Subcutaneous abdominal adipose tissue (tissue), 5 donors: ENCODE measurements at regions not wholly inside any gene's neighbourhood (a gene's known extent, or its start where the extent isn't known, plus 50 kb on each side); places are given as distances from the start of the nearest gene placed in this dataset.
"Not testable (repeated sequence)": the region's sequence is repeated elsewhere in the genome, so short reads cannot be mapped to it uniquely, and the experiment has no call there.

ENCODE experiments used
- H3K27ac ChIP-seq: one replicate; pipeline ENCODE4 v1.7.0; 2013; ENCODE audit warnings: low read depth, mild to moderate bottlenecking, inconsistent platforms, low read length, moderate library complexity
- H3K27me3 ChIP-seq, 5 donors: one replicate each; pipeline ENCODE4 v1.7.0; 2013; ENCODE audit warnings: low read length in 5 of 5, inconsistent platforms in 1 of 5; ENCODE audit not compliant: control insufficient read depth in 5 of 5, insufficient read depth in 4 of 5
- H3K36me3 ChIP-seq, 5 donors: one replicate each; pipeline ENCODE4 v1.7.0; 2013; ENCODE audit warnings: low read length in 5 of 5; ENCODE audit not compliant: control insufficient read depth in 5 of 5, insufficient read depth in 5 of 5
- H3K4me1 ChIP-seq, 5 donors: one replicate each; pipeline ENCODE4 v1.7.0; 2013; ENCODE audit warnings: low read length in 5 of 5, mild to moderate bottlenecking in 3 of 5, moderate library complexity in 1 of 5; ENCODE audit not compliant: control insufficient read depth in 5 of 5, insufficient read depth in 5 of 5
- H3K4me3 ChIP-seq, 5 donors: one replicate each; pipeline ENCODE4 v1.7.0; 2013; ENCODE audit warnings: low read length in 5 of 5, low read depth in 1 of 5
- H3K9ac ChIP-seq, 5 donors: one replicate each; pipeline ENCODE4 v1.7.0; 2013; ENCODE audit warnings: low read length in 5 of 5, mild to moderate bottlenecking in 4 of 5, moderate library complexity in 3 of 5
- H3K9me3 ChIP-seq, 5 donors: one replicate each; pipeline ENCODE4 v1.7.0; 2013; ENCODE audit warnings: low read length in 5 of 5; ENCODE audit not compliant: control insufficient read depth in 5 of 5
- donor health status: healthy.
- donor health status: healthy.
- donor health status: healthy.
- donor health status: healthy.
- donor health status: healthy.

DNA sequence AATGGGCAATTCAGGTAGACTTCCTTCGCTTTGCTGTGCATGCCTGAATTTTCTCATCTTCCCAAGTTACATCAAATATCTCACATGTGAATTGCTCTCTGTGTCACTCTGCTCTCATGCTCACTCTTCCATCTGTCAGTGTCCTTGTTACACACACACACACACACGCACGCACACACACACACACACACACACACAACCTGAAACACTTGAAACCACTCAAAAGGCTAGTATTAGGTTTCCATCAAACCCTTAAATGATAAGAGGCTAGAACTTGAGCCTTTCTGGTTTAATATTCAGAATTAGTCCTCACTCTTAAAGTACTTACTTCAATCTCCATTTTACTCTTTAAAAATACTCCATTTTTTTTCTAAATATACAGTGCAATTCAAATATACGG is 282.4 kb downstream of the C11orf87 start:
- no peak overlapping the region for H3K27ac ChIP-seq
- H3K4me1 ChIP-seq, result peaks cover 0 to 3% (median 0%) of the 10 kb centered on the region in 5 donors
- H3K9me3 ChIP-seq, result peaks cover 0 to 4% (median 0%) of the 10 kb centered on the region in 5 donors
- H3K4me3 ChIP-seq, result no peak overlapping the region
- H3K9ac ChIP-seq, result no peak overlapping the region
- H3K36me3 ChIP-seq, result no peaks in the 10 kb centered on the region
- no peaks in the 10 kb centered on the region for H3K27me3 ChIP-seq

DNA sequence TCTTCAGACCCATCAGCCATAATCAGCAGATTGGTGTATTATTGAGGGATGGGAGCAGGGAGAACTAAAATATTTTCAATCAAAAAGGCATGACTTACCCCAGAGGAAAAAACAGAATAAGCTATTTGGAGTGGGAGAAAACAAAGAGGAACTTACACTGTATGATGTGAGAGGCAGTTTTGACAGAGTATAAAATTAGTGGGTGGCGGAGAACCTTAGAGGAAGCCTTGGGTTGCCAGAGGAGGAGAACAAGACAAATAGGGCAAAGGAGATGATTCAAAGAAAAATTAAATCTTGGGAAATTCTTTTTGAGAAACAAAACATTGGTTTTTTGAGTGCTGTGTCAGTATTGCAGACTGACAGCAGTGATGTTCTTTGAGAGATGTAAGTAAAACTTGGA is 285.0 kb downstream of the C11orf87 start:
- Histone ChIP-seq H3K36me3 (no peaks in the 10 kb centered on the region), H3K4me1 (peaks cover 0 to 3% (median 0%) of the 10 kb centered on the region in 5 donors), H3K27me3 (no peaks in the 10 kb centered on the region), H3K9me3 (no peaks in the 10 kb centered on the region), H3K9ac (no peak overlapping the region), H3K4me3 (no peak overlapping the region), H3K27ac (no peak overlapping the region)

DNA sequence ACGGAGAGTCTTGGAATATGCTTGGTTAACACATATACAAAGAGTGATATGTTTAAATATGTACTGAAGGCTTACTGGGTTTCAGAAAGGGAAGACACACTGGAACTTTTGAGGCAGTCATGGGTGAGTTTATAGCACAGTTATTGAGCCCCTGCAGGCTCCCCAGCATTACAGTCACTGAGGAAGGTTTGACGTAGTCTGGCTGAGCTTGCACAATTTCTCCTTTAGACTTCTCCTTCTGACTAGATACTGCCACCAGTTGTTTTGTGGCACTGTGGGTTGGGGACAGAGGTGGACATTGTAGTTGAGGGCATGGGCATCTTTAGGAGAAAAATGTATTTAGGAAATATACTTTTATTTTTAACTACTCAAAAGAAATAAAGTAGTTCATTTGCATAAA is 285.4 kb downstream of the C11orf87 start:
- peaks cover 0 to 3% (median 0%) of the 10 kb centered on the region in 5 donors for H3K4me1 ChIP-seq
- no peaks in the 10 kb centered on the region for H3K9me3 ChIP-seq
- H3K4me3 ChIP-seq, result no peak overlapping the region
- no peak overlapping the region for H3K27ac ChIP-seq
- H3K9ac ChIP-seq, result no peak overlapping the region
- H3K27me3 ChIP-seq, result no peaks in the 10 kb centered on the region
- H3K36me3 ChIP-seq, result no peaks in the 10 kb centered on the region

DNA sequence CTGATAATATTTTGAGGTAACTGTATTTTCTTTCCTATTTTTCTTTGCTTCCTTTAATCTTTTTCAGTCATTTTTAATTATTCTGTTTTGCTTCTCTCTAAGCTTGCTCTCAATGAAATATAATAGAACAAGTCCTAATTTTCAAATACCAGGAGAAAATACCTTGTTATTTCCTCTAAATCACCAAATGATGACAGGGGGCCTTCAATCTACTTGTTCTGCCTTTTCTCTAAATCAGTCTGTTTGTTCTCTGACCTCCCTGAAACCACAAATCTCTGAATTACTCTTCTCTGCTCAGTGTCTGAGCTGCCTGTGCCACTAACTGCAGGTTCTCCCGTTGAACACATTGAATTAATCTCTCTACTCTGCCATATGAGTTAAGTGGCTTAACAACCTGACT is 286.2 kb downstream of the C11orf87 start:
- H3K27me3 ChIP-seq, result no peaks in the 10 kb centered on the region

DNA sequence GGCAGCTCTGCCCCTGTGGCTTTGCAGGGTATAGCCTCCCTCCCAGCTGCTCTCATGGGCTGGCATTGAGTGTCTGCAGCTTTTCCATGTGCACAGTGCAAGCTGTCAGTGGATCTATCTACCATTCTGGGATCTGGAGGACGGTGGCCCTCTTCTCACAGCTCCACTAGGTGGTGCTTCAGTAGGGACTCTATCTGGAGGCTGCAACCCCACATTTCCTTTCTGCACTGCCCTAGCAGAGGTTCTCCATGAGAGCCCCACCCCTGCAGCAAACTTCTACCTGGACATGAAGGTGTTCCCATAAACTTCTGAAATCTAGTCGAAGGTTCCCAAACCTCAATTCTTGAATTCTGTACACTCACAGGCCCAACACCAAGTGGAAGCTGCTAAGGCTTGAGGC is 292.5 kb downstream of the C11orf87 start:
- H3K27me3 ChIP-seq, H3K4me3 ChIP-seq, H3K27ac ChIP-seq, H3K9ac ChIP-seq, H3K4me1 ChIP-seq, H3K36me3 ChIP-seq: not testable (repeated sequence)
- peaks cover 0 to 19% (median 4%) of the 10 kb centered on the region in 5 donors for H3K9me3 ChIP-seq

More for the DNA sequence above, 286.2 kb downstream of the C11orf87 start:
- H3K9me3 ChIP-seq, result no peaks in the 10 kb centered on the region
- no peak overlapping the region for H3K27ac ChIP-seq
- no peak overlapping the region for H3K4me3 ChIP-seq
- H3K36me3 ChIP-seq, result no peaks in the 10 kb centered on the region
- peaks cover 0 to 3% (median 0%) of the 10 kb centered on the region in 5 donors for H3K4me1 ChIP-seq
- no peak overlapping the region for H3K9ac ChIP-seq

DNA sequence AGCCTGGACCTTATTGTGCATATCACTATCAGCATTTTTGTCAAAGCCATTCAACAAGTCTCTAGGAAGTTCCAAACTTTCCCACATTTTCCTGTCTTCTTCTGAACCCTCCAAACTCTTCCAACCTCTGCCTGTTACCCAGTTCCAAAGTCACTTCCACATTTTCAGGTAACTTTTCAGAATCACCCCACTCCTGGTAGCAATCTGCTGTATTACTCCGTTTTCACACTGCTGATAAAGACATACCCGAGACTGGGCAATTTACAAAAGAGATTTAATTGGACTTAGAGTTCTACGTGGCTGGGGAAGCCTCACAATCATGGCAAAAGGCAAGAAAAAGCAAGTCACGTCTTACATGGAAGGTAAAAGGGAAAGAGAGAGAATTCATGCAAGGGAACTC is 293.4 kb downstream of the C11orf87 start:
- H3K27ac ChIP-seq, H3K9ac ChIP-seq, H3K36me3 ChIP-seq, H3K4me3 ChIP-seq, H3K27me3 ChIP-seq, H3K4me1 ChIP-seq: not testable (repeated sequence)
- H3K9me3 ChIP-seq, result peaks cover 0 to 19% (median 4%) of the 10 kb centered on the region in 5 donors

DNA sequence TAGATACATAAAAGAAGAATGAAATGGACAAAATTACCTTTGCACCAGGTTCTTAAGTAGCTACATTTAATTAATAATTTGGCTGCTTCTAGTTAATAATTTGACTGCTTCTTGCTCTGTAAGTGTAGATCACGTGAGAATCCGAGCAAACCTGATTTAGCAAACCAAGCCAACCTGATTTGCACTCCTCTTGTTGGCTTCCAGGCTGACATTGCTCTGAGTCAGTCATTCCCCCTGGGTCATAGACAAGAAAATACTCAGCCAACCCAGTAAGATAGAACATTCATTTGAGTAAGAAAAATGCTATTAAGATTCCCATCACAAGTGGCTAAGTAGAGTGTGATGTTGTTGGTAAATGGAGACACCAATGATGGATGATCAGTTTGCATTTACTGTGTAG is 304.1 kb downstream of the C11orf87 start:
- H3K27ac ChIP-seq, result no peak overlapping the region
- no peak overlapping the region for H3K9ac ChIP-seq
- no peaks in the 10 kb centered on the region for H3K9me3 ChIP-seq
- H3K36me3 ChIP-seq, result no peaks in the 10 kb centered on the region
- no peaks in the 10 kb centered on the region for H3K27me3 ChIP-seq
- H3K4me1 ChIP-seq, result no peaks in the 10 kb centered on the region
- no peak overlapping the region for H3K4me3 ChIP-seq

DNA sequence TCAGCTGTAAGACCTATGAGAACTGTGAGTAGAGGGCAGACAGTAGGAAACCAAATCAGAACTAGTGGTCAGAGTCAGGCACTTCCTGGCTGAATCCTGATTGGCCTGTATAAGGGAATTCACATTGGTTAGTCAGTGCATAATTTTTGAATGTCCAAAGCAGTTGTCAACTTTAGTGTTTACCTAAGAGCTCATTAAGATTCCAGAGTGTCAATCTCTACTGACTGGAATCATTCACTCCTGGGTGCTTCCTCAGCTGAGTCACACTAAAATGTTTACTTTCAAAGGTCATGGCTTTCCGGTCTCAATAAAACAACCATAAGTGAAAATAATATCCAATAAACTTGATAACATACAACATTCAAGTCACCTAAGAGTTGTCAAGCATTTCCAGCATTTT is 306.1 kb downstream of the C11orf87 start:
- Histone ChIP-seq H3K36me3 (no peaks in the 10 kb centered on the region), H3K4me3 (no peak overlapping the region), H3K27ac (no peak overlapping the region), H3K9ac (no peak overlapping the region), H3K9me3 (no peaks in the 10 kb centered on the region), H3K27me3 (no peaks in the 10 kb centered on the region), H3K4me1 (no peaks in the 10 kb centered on the region)

DNA sequence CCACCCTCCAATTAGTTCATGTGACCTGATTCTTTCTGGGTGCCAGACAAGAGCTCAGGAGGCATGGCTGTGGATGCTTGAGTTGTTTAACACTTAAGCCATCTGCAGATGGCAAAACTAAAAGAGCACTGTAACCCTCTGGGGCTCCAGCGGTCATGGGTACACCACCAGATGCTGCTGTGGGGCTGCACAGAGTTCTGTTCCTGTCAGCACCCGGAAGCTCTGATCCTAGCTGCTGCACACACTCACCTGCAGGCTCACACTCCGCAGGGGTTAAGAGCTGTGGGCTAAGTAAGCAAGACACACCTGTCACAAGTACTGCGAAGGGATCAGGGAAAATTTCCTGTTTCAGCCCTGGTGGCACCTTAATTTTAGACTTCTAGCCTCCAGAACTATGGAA is 307.8 kb downstream of the C11orf87 start:
- Histone ChIP-seq H3K27me3 (no peaks in the 10 kb centered on the region), H3K27ac (no peak overlapping the region), H3K9ac (no peak overlapping the region)

DNA sequence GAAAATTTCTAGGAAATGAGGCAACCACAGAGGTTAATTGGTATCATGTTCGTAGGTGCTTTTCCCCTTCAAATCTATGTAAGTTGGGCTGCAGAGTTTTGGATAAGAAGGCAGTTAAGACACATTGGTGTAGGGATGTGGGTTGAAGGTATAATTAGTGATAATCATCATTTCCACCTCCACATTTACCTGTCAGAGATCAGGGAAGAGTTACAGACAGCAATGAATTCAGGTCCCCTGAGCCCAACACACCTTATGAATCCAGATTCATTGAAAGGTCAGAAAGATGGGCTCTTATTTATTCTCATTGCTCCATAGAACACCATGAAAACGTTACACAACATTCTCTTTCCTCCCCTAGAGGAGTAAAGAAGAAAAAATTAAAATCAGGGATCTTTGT is 308.7 kb downstream of the C11orf87 start:
- peaks cover 0 to 6% (median 3%) of the 10 kb centered on the region in 5 donors for H3K4me1 ChIP-seq
- H3K9me3 ChIP-seq, result no peaks in the 10 kb centered on the region
- H3K27me3 ChIP-seq, result no peaks in the 10 kb centered on the region
- no peaks in the 10 kb centered on the region for H3K36me3 ChIP-seq
- H3K27ac ChIP-seq, result no peak overlapping the region
- H3K4me3 ChIP-seq, result no peak overlapping the region
- no peak overlapping the region for H3K9ac ChIP-seq

More for the DNA sequence above, 307.8 kb downstream of the C11orf87 start:
- H3K4me1 ChIP-seq, result peaks cover 0 to 4% (median 3%) of the 10 kb centered on the region in 5 donors
- H3K4me3 ChIP-seq, result no peak overlapping the region
- H3K36me3 ChIP-seq, result no peaks in the 10 kb centered on the region
- no peaks in the 10 kb centered on the region for H3K9me3 ChIP-seq

DNA sequence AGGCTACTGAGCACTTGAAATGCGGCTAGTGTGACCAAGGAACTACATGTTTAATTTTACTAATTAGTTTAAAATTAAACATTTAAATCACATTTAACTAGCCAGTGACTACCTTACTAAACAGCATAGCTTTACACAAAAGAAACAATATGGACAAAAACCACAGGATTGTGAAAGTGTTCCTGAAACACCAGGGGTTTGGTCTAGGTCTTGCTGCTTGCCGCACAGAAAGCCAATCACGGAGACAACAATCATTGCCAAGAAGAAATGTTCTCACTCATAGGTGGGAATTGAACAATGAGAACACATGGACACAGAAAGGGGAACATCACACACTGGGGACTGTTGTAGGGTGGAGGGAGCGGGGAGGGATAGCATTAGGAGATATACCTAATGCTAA is 309.5 kb downstream of the C11orf87 start:
- Histone ChIP-seq H3K4me1 (peaks cover 0 to 6% (median 3%) of the 10 kb centered on the region in 5 donors), H3K9me3 (no peaks in the 10 kb centered on the region), H3K9ac (no peak overlapping the region), H3K4me3 (no peak overlapping the region), H3K27ac (no peak overlapping the region), H3K36me3 (no peaks in the 10 kb centered on the region), H3K27me3 (no peaks in the 10 kb centered on the region)
